ENCODE measurements at regions not wholly inside any gene's neighbourhood (a gene's known extent, or its start where the extent isn't known, plus 50 kb on each side); places are given as distances from the start of the nearest gene placed in this dataset.

DNA sequence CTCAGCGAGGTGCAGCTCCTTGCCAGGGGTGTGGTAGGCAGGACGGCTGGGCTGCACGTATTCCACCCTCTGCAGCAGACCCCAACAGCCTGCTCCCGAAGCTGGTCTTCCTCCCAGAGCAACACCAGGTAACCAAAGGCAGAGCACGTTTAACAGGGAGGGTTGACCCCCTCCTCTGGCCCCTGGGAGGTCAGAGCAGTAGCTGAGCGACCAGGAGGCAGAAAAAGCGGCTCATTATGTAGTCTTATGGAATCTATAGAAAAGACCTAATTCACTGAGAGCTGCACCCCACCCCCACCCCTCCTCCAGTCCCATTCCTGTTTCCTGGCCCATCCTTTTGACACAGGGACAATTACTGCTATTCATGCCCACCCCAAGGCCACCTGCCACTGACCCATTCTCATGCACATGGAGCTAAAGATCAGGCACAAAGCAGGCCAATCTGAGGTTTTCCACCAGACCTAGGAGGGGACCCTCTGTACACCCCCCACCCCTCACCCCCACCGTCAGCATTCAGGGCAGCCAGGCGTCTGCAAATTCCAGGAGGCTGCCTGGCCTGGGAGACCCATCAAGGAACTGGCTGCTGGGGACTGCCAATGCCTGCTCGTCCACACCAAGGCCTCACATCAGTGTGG lies 60.9 kb upstream of the FZD7 start:
- intact Hi-C loops (cut with DNase I, micrococcal nuclease): no loop called here
- TF ChIP-seq, protein P1, sequence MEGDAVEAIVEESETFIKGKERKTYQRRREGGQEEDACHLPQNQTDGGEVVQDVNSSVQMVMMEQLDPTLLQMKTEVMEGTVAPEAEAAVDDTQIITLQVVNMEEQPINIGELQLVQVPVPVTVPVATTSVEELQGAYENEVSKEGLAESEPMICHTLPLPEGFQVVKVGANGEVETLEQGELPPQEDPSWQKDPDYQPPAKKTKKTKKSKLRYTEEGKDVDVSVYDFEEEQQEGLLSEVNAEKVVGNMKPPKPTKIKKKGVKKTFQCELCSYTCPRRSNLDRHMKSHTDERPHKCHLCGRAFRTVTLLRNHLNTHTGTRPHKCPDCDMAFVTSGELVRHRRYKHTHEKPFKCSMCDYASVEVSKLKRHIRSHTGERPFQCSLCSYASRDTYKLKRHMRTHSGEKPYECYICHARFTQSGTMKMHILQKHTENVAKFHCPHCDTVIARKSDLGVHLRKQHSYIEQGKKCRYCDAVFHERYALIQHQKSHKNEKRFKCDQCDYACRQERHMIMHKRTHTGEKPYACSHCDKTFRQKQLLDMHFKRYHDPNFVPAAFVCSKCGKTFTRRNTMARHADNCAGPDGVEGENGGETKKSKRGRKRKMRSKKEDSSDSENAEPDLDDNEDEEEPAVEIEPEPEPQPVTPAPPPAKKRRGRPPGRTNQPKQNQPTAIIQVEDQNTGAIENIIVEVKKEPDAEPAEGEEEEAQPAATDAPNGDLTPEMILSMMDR (IDR thresholded peaks at IDR 0.05): no peak
- DNase-seq: no peak

DNA sequence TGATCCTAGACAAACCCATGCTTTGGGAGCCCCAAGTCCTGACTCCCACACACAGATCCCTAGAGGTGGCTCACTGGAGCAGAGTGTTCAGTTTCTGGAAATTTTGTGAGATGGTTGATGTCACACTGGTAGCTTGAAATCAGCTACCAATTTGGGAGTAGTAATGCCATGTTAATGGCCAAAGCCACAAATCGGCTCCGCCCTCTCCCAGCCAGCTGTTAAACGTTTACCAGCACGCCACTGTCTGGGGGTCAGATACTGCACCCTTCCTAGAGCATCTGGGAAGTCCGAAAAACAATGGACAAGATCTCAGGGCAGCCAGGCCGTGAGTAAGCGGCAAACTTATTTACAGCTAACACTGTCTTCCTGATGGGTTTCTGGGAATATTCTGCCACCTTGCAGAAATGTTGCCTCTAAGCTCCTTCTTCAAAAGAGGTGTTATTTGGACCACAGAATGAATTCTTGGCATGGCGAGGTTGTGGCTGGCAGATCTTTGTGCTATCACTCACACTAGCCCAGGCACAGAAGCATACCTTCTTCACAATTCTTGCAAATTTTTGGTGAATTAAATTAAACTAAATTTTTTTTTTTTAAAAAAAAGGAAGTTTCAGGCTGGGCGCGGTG lies 60.2 kb upstream of the FZD7 start:
- no peaks in the 10 kb centered on the region for H3K36me3 ChIP-seq (ENCODE audit: low read depth)
- no peak for DNase-seq
- TF ChIP-seq, protein P1 (IDR thresholded peaks at IDR 0.05): no peak
- no peak for ATAC-seq
- H3K4me3 ChIP-seq: no peak overlapping the region
- intact Hi-C loops (cut with DNase I, micrococcal nuclease): no loop called here
- H3K4me1 ChIP-seq (ENCODE audit: low read depth): no peaks in the 10 kb centered on the region
- no peaks in the 10 kb centered on the region for H3K9me3 ChIP-seq

More for the DNA sequence above, 60.9 kb upstream of the FZD7 start:
- no peak overlapping the region for H3K4me3 ChIP-seq
- no peak for ATAC-seq
- H3K36me3 ChIP-seq (ENCODE audit: low read depth): no peaks in the 10 kb centered on the region
- H3K4me1 ChIP-seq (ENCODE audit: low read depth): no peaks in the 10 kb centered on the region
- H3K9me3 ChIP-seq: no peaks in the 10 kb centered on the region

DNA sequence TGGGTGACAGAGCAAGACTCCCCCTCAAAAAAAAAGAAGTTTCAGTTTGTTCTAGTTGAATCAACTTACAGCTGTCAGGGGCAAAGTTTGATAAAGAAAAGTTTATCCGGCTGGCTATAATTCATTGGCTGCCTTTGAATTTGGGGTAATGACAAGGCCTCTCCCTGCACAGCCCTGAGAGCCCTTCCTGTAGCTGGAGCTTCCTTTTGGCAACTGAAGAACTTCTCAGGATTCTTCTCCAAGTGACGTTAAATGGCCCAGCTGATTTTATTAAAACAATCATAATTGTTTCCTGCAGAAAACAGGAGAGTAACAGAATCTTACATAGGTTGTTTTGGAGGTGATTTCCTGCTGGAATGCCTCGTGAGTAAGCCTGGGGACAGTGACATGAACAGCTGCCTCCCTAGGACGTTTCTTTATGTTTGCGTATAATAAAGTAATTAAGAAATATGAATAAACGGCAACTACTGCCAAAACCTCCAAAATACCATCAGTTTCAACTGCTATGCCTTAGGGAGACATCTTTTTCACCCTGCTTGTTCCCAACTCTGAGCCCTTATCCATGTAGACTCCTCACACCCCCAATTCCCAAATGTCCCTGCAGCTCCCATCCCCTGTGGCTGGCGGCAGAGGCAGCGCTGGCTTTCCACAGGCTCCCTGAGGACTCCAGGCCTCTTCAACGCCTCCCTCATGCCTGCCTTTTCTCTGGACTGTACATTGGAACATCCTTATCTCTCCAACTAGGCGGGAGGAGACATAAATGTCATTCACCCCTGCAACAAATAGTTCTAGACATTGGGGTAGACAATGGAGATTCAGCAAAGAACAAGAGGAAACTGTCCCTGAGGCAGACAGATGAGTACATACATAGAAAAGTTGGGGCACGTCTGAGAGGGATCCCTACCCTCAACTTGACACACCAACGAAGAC lies 59.2 kb upstream of the FZD7 start:
- Histone ChIP-seq H3K9me3 (no peaks in the 10 kb centered on the region), H3K4me1 (ENCODE audit: low read depth) (no peaks in the 10 kb centered on the region), H3K36me3 (ENCODE audit: low read depth) (no peaks in the 10 kb centered on the region), H3K4me3 (no peak overlapping the region)
- TF ChIP-seq, protein P1 (IDR thresholded peaks at IDR 0.05): no peak
- ATAC-seq: peak; percentile 53
- intact Hi-C loops (cut with DNase I, micrococcal nuclease): no loop called here
- no peak for DNase-seq

DNA sequence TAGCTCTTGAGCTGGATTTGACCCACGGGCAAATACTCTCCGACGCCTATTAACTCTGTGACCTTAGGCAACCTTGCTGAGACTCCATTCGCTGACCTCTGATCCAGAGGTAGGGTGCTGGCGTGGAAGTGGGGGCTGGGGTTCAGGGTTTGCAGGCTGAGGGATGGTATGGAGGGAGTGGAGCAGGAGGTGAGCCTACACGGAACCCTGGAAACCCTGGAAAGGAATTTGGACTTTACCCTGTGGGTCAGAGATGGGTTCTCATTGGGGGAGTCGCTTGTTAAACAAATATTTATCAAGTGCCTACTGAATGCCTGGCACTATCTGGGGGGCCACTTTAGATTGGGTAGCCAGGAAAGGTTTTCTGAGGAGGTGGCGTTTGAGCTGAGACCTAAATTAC lies 58.2 kb upstream of the FZD7 start:
- no peak for ATAC-seq
- no peak for DNase-seq
- no peak overlapping the region for H3K4me3 ChIP-seq
- H3K36me3 ChIP-seq (ENCODE audit: low read depth): no peaks in the 10 kb centered on the region
- TF ChIP-seq, protein P1 (IDR thresholded peaks at IDR 0.05): no peak
- H3K9me3 ChIP-seq: no peaks in the 10 kb centered on the region
- H3K4me1 ChIP-seq (ENCODE audit: low read depth): no peaks in the 10 kb centered on the region
- intact Hi-C loops (cut with DNase I, micrococcal nuclease): no loop called here

DNA sequence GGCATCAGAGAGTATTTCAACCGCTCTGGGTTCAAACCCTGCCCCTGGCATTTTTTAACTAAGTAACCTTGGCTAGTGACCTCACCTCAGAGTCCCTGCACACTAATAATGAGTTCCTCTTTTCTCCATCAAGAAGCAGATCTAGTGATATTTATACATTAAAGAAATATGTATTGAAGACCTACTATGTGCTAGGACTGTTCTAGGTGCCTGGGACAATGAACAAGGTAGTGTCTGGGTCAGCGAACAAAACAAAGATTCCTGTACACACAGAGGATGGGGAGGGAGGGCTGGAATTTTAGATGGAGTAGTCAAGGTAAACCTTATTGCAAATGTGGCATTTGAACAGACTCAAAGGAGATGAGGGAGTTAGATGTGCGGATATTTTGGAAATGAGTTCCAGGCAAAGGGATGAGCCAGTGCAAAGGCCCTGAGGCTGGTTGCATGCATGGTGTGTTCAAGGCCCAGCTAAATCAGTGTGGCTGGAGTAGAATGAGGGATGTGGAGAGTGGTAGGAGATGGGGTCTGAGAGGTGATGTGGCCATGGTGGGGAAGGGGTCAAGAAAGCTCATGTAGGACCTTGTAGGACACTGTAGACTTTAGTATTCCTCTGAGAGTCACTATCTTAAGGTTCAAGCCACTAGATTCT lies 57.6 kb upstream of the FZD7 start:
- no peaks in the 10 kb centered on the region for H3K9me3 ChIP-seq
- TF ChIP-seq, protein P1 (IDR thresholded peaks at IDR 0.05): no peak
- H3K36me3 ChIP-seq (ENCODE audit: low read depth): no peaks in the 10 kb centered on the region
- H3K4me1 ChIP-seq (ENCODE audit: low read depth): no peaks in the 10 kb centered on the region
- DNase-seq (no peak), ATAC-seq (no peak)
- H3K4me3 ChIP-seq: no peak overlapping the region
- intact Hi-C loops (cut with DNase I, micrococcal nuclease): no loop called here

All from mucosa of descending colon (tissue), 3 donors.